M059J (cell line): ENCODE measurements at regions not wholly inside any gene's neighbourhood (a gene's known extent, or its start where the extent isn't known, plus 50 kb on each side); places are given as distances from the start of the nearest gene placed in this dataset.
"Not testable (repeated sequence)": the region's sequence is repeated elsewhere in the genome, so short reads cannot be mapped to it uniquely, and the experiment has no call there.

Experiments used
- DNase-seq: peaks from one replicate; pipeline ENCODE4 v3.0.0-alpha.2; 2012; ENCODE audit warnings: low read depth

DNA sequence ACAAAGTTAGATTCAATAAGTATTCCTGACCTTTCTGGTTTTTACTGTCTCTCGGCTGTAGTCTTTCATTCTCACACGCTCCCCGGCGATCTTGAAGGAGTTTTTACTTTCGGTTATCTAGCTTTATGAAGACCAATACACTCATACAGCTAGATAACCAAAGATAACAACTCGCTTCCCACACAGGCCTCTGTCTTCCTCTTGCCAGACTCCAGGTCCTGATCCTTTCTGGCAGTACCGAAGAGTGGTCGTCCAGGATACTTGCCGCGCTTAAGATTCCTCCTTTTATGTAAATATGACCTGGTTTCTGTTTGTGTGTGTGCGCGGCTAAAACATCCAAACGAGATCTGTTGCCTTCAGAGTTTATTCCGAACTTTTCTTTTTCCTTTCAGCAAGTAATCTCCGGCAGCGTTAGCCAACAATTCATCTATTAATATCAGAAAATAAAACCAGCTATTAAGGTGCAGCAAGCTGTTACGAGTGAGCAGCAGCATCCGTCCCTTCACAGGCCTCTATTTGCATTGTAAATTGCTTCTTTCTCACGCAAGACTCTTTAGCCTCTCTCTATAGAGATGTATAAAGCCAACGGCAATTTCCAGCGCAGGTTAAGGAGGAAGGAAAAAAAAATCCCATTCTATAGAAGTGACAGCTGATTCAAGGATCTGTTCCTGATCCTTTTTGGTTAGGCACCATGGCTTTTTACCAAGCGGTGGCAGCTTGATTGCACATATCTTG lies 216.1 kb downstream of the MEF2C start:
- DNase-seq: peak; percentile 79

DNA sequence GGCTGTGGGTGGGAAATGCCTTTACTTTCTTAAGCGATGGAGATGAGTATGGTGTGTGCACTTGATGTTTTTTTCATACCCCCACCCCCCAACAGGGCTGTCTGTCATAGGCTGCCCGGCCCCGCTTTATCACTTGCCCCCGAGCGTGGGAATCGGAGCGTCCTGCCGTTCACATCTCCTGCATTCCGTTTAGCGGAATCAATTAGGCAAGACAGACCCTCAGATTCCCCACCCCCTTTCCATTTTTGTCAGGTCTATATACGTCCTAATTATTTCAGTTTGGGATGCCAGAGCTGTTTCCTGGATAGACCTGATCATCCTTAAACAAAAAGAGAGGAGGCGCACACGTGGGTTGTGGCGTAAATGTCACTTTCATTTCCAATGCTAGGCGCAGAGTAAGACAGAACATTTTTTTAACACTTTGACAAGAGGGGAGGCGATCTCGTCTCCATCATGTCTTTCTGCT lies 217.2 kb downstream of the MEF2C start:
- DNase-seq: peak; percentile 80

DNA sequence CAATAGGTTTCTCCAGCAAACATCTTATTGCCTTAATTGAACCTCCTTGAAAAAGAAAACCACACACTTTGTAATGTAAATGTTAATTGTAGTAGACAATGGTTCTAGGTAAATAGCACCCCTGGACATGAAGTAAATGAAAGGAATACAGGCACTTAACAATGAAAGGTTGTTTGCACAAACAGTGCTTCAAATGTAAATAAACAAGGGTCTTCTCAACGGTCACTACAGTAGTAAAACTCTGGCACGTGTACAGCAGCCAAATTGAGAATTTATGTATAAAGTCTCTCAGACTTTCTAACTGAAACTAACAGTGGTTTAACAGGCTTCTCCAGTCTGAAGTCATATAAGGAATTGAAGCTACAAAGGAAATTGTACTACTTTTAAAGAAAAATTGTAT lies 218.3 kb downstream of the MEF2C start:
- DNase-seq: peak; percentile 40

DNA sequence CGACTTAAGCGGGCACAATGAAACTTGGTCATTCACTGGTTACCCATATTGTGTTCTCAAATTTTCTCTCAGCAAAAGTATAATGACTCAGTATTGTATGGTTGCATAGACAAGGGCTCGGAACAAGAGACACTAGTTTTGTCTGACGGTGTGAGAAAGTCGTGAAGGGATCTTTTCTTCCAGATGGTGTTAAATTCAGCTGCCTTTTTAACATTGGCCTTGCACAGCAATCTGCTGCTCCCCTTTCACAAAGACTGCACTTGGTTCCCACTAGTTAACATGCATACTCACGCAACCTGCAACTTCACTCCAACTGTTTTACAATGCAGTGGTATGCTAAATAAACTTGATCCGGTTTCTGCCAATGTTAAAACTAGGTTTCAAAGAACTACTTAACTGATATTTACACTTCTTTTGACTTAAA lies 219.2 kb downstream of the MEF2C start:
- DNase-seq: peak; percentile 77

DNA sequence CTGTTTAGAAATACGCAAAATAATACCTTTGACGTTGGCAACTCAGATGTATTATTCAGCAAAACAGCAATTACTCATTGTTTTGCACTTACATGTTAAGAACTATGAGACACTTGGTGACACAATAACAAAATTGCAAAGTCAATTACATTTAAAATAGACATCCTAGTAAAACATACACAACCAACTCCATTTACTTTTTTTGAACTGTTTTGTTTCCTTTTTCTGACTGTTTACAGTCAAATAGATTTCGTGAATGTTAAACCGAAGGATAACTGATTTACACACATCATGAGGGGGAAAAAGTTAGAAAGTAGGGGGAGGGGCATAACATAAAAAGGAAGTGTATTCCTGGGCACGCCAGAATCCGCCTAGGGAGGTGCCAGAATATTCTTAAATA lies 220.1 kb downstream of the MEF2C start:
- peak; percentile 72 for DNase-seq

DNA sequence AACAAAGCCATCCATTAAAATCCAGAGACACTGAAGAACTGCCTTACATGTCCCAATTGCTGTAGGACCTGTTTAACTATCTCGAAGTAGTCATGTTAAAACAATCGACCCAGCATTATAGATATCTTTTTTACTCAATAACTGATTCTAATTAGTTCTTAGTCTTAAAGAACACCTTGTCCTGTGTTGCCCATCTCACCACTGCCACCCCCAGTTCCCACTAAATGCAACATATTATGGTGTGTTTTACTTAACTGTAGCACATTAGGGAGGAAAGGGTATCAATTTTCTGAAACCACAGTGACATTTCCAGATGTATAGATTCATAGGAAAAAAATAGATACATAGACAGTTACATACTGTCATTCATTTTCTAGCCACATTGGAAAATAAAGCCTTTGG lies 221.2 kb downstream of the MEF2C start:
- DNase-seq: no peak

DNA sequence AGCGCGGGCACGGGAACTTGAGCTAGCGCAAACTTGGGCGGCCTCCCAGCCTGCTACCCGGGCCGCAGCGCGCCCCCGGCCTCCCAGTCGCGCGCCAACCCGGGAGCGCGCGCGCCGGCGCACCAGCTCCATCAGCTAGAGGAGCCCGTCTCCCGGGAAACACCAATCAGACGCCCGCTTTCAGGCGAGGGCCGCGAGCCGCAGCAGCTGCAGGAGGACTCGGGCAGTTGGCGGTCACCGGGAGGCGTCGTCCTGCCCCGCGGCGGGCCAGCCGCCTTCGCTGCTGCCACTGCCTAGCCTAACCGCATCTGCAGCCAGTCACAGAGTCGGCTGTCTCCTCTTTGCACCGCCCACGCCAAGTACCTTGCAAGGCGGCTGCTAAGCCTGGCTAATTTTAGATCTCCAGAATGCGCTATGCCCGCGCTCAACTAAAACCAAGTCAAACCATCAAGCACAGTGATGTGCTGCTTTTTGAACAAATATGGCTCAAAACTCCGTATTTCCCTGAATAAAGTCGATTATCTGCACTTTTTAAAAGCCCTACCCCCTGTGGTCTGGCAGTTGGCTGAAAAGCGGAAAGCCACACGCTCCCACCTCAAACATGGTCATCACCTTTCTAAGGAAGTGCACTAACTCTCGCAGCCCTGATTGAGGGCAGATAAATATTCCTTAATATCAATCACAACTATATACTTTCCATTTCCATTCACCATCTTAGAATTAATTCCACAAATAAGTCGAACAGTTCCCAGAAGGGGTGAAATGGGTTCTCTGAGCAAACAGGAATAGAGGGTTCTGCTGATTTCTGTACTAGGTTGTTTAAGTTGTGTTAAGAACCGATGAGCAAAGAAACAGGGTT lies 221.8 kb downstream of the MEF2C start:
- peak; percentile 98 for DNase-seq

DNA sequence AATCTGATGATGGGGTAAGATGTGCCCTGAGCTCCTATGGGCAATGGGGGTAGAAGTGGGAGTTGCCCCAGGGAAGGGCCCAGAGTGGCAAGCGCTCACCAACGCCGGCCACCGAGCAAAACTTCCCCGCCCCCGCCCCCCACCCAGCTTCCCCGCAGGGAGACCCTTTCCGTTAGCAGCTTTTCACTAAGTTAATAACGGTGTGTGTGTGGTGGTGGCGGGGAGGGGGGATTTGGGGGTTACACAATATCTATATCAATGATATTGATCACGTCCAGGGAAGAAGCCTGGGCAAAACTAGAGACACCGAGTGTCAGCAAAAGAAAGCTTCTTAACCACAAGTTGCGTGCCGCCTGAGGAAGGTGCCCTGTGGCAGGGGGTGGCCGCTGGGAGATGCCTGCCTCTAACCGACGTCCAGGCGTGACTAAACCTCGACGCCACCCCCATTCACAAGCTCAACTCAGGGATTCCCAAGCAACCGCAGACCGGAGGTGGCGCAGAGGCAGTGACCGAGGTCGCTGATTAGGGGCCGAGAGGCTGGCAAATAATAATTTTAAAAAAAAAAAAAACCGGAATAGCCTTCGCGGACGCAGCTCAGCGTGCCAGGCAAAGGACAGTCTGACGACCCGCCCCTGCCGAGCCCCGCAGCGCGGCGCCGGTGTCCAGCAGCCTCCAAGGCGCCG lies 222.6 kb downstream of the MEF2C start:
- peak; percentile 98 for DNase-seq

DNA sequence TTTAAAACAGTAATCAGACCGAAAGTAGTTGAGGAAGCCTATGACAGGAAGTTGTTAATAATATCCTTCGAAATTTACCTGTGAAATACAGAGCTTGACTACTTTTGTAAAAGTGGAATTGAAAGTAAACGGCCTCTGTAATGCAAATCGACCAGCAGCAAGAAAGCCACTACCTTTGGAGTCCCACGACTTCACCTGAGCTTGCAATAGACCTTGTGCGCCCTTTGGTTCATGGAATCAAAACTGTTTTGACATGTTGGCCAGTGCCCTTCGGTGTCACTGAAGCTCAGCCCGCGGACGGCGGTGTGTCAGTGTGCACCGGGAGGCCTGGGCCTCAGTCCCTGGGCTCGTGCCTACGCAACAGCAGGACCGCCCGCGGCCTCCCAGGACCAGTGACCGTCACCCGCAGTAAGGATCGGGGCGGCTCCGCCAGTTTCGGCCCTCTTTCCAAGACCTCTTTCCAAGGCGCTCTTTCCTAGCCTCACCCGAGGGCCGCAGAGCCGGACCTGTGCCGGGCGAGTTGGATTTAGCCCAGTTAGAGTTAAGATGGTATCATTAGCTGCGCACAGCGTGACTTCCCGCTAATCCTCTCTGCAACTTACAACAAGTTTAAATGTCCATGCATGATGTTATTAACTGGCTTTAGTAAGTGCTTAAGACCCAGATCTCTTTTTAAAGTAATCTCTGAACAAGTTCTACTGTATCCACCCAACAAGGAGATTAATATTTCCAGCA lies 223.3 kb downstream of the MEF2C start:
- peak; percentile 79 for DNase-seq

DNA sequence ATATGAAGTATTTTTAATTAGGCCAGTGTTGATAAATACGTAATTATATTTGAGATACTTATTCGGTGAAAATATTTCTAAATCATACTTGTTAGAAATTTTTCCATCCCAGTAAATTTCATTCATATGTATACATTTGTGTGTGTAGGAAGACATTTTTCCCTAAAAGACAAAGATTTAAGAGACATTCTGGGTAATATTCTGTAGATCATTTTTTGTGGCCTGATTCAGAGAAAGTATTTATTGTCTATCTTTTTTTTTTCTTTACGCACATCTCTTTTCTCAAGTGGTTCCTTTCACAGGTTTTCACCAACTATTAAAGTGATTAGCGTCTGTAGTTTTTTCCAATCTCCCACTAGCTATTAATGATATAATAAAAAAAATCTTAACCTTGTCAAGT lies 224.1 kb downstream of the MEF2C start:
- DNase-seq: no peak

DNA sequence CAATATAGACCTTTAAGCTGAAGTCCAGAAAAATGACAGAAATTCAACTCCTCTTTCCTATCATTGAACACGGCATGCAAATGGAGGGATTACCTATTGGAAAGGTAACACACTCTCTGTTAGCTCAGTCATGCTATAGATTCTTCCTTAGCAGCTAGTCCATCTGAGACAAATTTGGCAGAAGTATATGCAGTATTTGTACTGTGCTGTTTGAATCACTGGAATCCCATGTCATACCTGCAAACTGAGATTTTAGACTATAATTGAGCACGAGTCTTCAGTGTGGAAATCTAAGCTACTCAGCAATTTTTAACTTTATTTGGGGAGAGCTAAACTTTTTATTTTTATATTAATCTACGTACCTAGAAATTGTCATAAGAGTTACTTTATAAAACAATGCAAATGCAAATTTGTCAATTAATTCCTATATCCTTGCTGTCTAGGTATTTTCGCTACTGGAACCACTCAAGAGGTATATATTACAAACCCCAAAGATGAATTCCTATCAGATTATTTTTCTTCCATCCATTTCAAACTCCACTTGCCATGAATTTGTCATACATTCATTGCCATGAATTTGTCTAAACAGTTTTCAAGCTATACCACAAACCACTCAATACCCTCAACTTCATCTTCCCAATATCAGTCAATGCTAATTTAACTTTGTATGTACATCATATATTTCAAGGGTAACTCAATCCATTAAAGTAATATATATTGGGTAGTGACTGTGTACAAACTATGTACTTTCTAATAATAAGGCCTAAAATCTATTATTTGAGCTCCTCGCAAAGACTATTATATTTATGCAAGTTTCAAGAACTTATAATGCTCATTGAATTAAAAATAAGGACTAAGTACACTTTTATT lies 224.8 kb downstream of the MEF2C start:
- no peak for DNase-seq

DNA sequence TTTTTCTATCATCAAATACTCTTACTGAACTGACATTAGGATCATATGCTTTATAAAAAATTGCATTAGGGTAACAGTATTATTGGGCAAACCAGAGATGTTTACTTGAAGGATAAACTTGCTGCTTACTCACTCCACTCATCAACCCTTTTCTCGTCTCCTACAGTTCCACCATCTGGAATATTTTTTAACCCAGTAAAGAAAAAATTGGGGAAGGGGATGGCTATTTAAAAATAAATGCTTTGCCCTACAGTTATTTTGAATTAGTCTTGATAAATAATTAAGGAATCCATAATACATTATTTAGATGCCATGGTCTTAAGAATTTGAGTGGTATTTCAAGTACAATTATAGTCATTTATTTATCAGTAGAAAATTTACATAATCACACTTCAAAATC lies 225.8 kb downstream of the MEF2C start:
- no peak for DNase-seq

DNA sequence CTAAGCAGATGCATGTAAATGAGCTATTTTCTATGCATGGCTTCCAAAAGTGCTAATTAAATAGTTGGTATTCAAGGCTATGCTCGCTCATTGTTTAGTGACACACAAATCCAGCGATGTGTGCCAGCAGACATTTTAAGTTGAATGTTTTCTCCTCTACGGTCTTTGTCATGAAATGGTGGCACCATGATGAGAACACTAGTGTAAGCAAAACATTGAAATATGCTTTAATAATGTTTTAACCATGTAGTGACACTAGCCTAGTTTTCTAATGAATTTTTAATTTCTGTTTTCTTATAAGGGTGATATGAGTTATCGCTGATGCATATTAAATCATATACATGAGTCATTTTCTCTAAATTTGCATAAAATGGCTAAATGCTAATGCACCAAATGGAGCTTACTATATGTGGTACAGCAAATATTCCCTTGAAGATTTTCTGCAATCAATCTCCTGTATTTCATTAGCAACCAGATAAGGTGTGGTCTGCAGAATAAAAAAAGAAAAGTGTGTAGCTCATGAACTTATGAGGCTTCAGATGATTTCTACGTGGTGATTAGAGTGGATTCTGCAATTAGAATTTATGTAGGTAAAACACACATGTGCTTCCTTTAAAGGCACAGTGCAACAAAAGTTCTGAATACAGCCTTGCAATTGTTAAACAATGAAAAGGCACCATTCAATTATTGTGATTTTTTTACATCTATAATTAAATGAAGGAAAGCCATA lies 226.6 kb downstream of the MEF2C start:
- no peak for DNase-seq

DNA sequence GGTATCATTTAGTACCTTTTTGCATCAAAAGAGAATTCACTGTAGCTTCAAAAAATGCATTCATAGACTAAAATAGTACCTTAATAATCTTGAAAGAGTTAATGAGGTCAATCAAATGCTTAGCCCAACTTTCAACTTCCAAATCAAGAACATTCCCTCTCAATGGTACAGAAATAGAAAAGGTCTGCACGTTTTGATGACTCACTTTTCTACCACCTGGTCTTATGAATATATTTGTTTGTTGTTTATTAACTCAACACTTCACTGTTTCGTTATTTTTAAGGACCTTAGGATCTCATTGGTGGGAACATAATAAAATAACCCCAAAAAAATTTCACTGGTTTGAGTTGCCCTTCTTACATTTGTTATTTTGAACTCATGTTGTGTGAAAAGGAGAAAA lies 229.5 kb downstream of the MEF2C start:
- no peak for DNase-seq

DNA sequence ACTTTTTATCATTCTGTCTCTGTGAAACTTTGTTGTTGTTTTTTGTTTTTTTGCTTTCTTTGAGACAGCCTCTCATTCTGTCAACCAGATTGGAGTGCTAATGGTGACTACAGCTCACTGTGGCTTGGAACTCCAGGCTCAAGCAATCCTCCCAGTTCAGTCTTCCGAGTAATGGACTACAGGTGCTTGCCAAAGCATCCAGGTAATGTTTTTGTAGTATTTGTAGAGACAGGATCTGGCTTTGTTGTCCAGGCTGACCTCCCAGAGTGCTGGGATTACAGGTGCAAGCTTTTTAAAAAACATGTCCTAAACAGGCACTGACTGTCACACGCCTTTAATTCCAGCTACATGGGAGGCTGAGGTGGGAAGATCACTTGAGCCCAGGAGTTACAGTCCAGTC lies 235.1 kb downstream of the MEF2C start:
- no peak for DNase-seq

DNA sequence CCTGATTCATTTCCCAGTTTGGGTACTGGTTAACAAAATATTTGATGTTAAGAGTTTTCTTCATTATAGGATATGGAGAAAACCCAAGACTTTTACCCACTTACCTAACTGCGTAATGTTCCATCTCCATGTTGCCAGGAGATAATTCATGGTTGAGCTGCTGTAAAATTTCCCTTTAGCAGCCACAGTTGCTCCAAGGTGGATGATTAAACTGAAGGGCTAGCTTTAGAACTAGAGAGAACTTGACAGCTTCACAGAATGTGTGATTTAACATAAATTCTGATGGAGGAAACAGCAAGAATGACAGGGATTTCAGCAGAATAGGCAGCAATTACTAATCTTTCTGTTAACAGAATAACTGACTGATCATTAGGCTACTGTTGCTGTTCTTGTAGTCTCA lies 236.1 kb downstream of the MEF2C start:
- DNase-seq: no peak

DNA sequence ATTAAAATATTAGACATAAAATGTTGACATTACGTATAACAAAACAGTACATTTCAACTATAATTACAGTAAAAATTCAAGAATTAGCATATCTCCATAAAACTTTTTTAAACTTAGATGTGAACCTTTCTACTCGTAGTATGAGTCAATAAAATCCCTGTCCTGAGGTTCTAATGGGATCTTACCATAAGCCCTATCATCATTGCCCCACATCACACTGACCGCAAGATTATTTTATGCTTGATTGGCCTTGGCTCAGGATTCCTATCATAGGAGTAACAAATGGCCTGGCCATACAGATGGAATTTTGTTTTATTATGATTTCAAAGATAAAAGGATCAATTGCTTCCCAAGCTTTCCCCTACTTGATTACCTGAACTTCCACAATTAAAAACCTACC lies 238.3 kb downstream of the MEF2C start:
- DNase-seq: peak; percentile 48

DNA sequence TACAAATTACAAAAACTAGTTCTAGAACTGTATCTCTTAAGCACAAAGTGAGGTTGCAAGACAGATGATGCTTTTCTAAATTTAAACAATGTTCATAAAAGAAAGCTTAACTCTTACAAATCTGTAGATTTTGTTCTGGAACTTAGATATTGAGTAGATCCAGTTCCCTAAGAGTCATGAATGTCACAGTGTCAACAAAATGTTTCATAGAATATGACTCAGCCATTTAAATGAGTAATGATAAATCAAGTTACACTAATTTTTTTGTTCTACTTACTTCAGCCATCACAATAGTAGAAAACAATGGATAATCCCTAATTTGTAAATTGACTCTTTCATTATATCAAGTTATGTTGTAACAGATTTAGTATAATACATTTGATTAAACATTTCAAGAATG lies 239.7 kb downstream of the MEF2C start:
- peak; percentile 26 for DNase-seq

DNA sequence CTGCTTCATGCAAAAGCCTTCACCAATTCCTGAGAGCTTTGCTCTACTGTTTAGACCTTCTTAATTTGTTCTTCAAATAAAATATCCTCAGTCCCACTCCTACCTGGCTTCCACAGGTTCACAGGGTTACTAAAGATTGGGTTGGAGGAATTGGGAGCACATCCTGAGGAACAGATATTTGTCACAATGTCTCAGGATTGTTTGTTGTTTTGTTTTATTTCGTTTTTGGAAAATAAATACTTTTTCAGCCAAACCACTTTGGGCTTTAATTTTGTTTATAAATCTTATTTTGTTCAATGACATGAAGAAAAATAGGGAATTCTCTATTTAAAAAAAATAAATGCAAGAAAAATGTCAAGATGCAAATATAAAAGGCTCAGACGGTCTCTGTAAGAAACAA lies 249.0 kb downstream of the MEF2C start:
- no peak for DNase-seq

DNA sequence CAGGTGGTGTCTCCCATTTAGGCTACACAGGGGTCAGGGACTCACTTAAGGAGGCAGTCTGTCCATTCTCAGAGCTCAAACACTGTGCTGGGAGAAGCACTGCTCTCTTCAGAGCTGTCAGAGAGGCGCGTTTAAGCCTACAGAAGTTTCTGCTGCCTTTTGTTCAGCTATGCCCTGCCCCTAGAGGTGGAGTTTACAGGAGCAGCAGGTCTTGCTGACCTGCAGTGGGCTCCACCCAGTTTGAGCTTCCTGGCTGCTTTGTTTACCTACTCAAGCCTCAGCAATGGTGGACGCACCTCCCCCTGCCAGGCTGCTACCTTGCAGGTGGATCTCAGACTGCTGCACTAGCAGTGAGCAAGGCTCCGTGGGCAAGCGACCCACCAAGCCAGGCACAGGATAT lies 260.1 kb downstream of the MEF2C start:
- not testable (repeated sequence) for DNase-seq
